CD4-positive, alpha-beta T cell (primary cell): ENCODE measurements at regions not wholly inside any gene's neighbourhood (a gene's known extent, or its start where the extent isn't known, plus 50 kb on each side); places are given as distances from the start of the nearest gene placed in this dataset.

Experiments used
- ATAC-seq: fragments of 200-7000 bp; cut with Tn5 transposase; one replicate; pipeline ENCODE4 v1.10.0; 2022; ENCODE audit warnings: mild to moderate bottlenecking; ENCODE audit not compliant: poor library complexity
- CTCF ChIA-PET: fragments of 350-600 bp; sonication (Branson Sonifier 250); formaldehyde crosslinking; loops from one replicate; lab custom pipeline; 2021; ENCODE audit warnings: antibody characterized with exemption, inconsistent platforms; lab: Charles Lee
- POLR2A ChIA-PET: fragments of 350-600 bp; sonication (Branson Sonifier 250); formaldehyde crosslinking; loops from one replicate; lab custom pipeline; 2021; ENCODE audit warnings: antibody characterized with exemption, inconsistent platforms; lab: Charles Lee
- DNase-seq, 14 experiments: peaks; one replicate each; pipeline ENCODE4 v3.0.0-alpha.2; 2013 to 2020; ENCODE audit warnings: mixed read lengths in 2 of 14
- H3K27ac ChIP-seq, 2 donors: one replicate each; pipeline versions ENCODE4 v1.5.1 to v1.7.0; 2013; ENCODE audit warnings: low read length in 2 of 2, low read depth in 1 of 2, mild to moderate bottlenecking in 1 of 2
- H3K27me3 ChIP-seq, 2 experiments: 1 replicate in 1 of 2; 2 replicates in 1 of 2; pipeline versions ENCODE4 v1.6.1 to v1.7.0; 2013; ENCODE audit warnings: low read length in 2 of 2, control low read depth in 1 of 2, mild to moderate bottlenecking in 1 of 2, moderate library complexity in 1 of 2; ENCODE audit not compliant: insufficient read depth in 2 of 2, control insufficient read depth in 1 of 2
- H3K36me3 ChIP-seq: one replicate; pipeline ENCODE4 v1.6.1; 2013; ENCODE audit warnings: low read length, control low read depth; ENCODE audit not compliant: insufficient read depth
- H3K4me1 ChIP-seq: one replicate; pipeline ENCODE4 v1.6.1; 2013; ENCODE audit warnings: low read length, control low read depth; ENCODE audit not compliant: insufficient read depth
- H3K4me3 ChIP-seq: one replicate; pipeline ENCODE4 v1.5.1; 2013; ENCODE audit warnings: mild to moderate bottlenecking, low read length, moderate library complexity
- H3K9me3 ChIP-seq, 2 experiments: 1 replicate in 1 of 2; 2 replicates in 1 of 2; pipeline versions ENCODE4 v1.6.1 to v1.7.0; 2013; ENCODE audit warnings: low read length in 2 of 2, mild to moderate bottlenecking in 2 of 2, control low read depth in 1 of 2, moderate library complexity in 1 of 2; ENCODE audit not compliant: control insufficient read depth in 1 of 2, insufficient read depth in 1 of 2
- H3K27ac Mint-ChIP-seq: one replicate; pipeline ENCODE4 v1.8.0; 2020; ENCODE audit warnings: mixed read lengths
- H3K27me3 Mint-ChIP-seq: one replicate; pipeline ENCODE4 v1.8.0; 2021; ENCODE audit warnings: mixed read lengths
- H3K36me3 Mint-ChIP-seq: one replicate; pipeline ENCODE4 v1.8.0; 2021; ENCODE audit warnings: low read depth, mixed read lengths
- H3K4me1 Mint-ChIP-seq: one replicate; pipeline ENCODE4 v1.8.0; 2021; ENCODE audit warnings: low read depth, mixed read lengths
- H3K4me3 Mint-ChIP-seq: one replicate; pipeline ENCODE4 v1.8.0; 2020; ENCODE audit warnings: mild to moderate bottlenecking, mixed read lengths
- H3K9me3 Mint-ChIP-seq: one replicate; pipeline ENCODE4 v1.8.0; 2020; ENCODE audit warnings: mixed read lengths
- intact Hi-C, 2 experiments: fragments of 100-400 bp; cut with DNase I in 1 of 2; cut with micrococcal nuclease in 1 of 2; formaldehyde crosslinking; loops; one replicate each; pipeline versions ENCODE4 v1.15.1 to v1.9.0; 2023 to 2025; cut with DNase I, micrococcal nuclease
- TF ChIP-seq, protein P1 (sequence below): fragments of 200-600 bp; IDR thresholded peaks from one replicate; pipeline ENCODE4 v1.8.0; 2022; ENCODE audit warnings: antibody characterized with exemption, mild to moderate bottlenecking

DNA sequence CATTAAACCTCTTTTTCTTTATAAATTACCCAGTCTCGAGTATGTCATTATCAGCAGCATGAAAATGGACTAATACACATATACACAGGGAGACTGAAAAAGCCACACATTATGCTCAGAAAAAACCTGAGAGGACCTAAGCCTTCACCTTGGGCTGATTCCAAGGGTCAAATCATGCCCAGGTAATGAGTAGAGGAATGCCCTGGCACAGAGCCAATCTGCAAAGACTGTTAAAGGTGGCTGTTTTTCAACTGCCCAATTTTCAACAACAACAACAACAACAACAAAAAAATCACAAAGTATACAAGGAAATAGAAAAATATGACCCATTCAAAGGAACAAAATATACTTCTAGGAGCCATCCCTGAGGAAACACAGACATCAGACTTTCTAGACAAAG, 220.2 kb upstream of the TBX20 start:
- no peaks in the 10 kb centered on the region for H3K36me3 Mint-ChIP-seq
- no peak overlapping the region for H3K4me3 ChIP-seq
- peaks cover 50% of the 10 kb centered on the region for H3K27me3 Mint-ChIP-seq
- peaks cover 6 to 12% of the 10 kb centered on the region in 2 experiments for H3K27me3 ChIP-seq
- H3K4me1 Mint-ChIP-seq = no peaks in the 10 kb centered on the region
- intact Hi-C loops = no loop called here
- H3K27ac ChIP-seq = no peak overlapping the region
- H3K9me3 ChIP-seq = peaks cover 5 to 21% of the 10 kb centered on the region in 2 experiments
- TF ChIP-seq, protein P1, sequence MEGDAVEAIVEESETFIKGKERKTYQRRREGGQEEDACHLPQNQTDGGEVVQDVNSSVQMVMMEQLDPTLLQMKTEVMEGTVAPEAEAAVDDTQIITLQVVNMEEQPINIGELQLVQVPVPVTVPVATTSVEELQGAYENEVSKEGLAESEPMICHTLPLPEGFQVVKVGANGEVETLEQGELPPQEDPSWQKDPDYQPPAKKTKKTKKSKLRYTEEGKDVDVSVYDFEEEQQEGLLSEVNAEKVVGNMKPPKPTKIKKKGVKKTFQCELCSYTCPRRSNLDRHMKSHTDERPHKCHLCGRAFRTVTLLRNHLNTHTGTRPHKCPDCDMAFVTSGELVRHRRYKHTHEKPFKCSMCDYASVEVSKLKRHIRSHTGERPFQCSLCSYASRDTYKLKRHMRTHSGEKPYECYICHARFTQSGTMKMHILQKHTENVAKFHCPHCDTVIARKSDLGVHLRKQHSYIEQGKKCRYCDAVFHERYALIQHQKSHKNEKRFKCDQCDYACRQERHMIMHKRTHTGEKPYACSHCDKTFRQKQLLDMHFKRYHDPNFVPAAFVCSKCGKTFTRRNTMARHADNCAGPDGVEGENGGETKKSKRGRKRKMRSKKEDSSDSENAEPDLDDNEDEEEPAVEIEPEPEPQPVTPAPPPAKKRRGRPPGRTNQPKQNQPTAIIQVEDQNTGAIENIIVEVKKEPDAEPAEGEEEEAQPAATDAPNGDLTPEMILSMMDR = no peak
- H3K4me1 ChIP-seq = no peaks in the 10 kb centered on the region
- no peaks in the 10 kb centered on the region for H3K36me3 ChIP-seq
- ChIA-PET POLR2A (no interaction called here), CTCF (no interaction called here)
- peaks cover 13% of the 10 kb centered on the region for H3K9me3 Mint-ChIP-seq
- H3K27ac Mint-ChIP-seq = no peak overlapping the region
- ATAC-seq (no peak), DNase-seq (no peak)
- H3K4me3 Mint-ChIP-seq = no peak overlapping the region

- Histone ChIP-seq H3K4me1 (no peaks in the 10 kb centered on the region), H3K36me3 (no peaks in the 10 kb centered on the region), H3K9me3 (no peaks in the 10 kb centered on the region), H3K4me3 (no peak overlapping the region), H3K27ac (no peak overlapping the region), H3K27me3 (peaks cover 9 to 10% of the 10 kb centered on the region in 2 experiments)
- H3K27me3 Mint-ChIP-seq = peaks cover 57% of the 10 kb centered on the region
- no peak overlapping the region for H3K27ac Mint-ChIP-seq
- H3K4me1 Mint-ChIP-seq = no peaks in the 10 kb centered on the region
- ChIA-PET POLR2A (no interaction called here), CTCF (no interaction called here)
- no peaks in the 10 kb centered on the region for H3K36me3 Mint-ChIP-seq
- H3K9me3 Mint-ChIP-seq = no peaks in the 10 kb centered on the region
- no peak overlapping the region for H3K4me3 Mint-ChIP-seq
- no peak for DNase-seq
- ATAC-seq = no peak
- intact Hi-C loops = no loop called here
- TF ChIP-seq, protein P1 = no peak
Measured at GRCh38 chr7:35468606-35469005, 214.7 kb upstream of the TBX20 start.

DNA sequence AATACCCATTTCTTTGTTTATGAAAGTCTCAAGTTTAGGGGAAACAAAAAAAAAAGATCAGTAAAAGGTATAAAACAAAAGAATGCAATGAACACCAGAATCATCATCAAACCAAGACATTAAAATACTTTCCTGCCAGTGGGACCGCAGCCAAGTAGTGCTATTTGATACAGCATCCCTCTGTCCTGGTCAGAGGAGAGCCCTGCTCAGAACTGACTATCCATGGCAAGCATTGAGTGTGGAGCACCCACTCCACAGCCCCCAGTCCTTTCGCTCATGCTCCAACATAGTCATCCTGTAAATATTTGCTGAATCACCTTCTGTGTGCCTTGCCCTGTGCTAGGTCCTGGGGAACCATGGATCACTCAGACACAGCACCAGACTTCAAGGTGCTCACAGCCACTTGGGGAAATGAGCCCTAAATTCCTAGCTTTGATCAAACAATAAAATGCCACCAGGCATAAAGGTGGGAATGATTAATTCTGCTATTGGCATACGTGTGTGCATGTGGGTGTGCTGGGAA, 213.6 kb upstream of the TBX20 start:
- H3K4me1 Mint-ChIP-seq = no peaks in the 10 kb centered on the region

More for the DNA sequence above, 213.6 kb upstream of the TBX20 start:
- no peaks in the 10 kb centered on the region for H3K36me3 Mint-ChIP-seq
- TF ChIP-seq, protein P1 = no peak
- H3K9me3 Mint-ChIP-seq = peaks cover 3% of the 10 kb centered on the region
- ATAC-seq (no peak), DNase-seq (no peak)
- POLR2A ChIA-PET = no interaction called here
- intact Hi-C loops = no loop called here
- H3K27me3 Mint-ChIP-seq = peaks cover 51% of the 10 kb centered on the region
- CTCF ChIA-PET = no interaction called here
- H3K27me3 ChIP-seq = peaks cover 7 to 13% of the 10 kb centered on the region in 2 experiments
- H3K9me3 ChIP-seq = peaks cover 0 to 6% of the 10 kb centered on the region in 2 experiments
- H3K4me1 ChIP-seq = no peaks in the 10 kb centered on the region
- H3K27ac Mint-ChIP-seq = no peak overlapping the region
- no peaks in the 10 kb centered on the region for H3K36me3 ChIP-seq
- H3K4me3 Mint-ChIP-seq = no peak overlapping the region
- H3K4me3 ChIP-seq = no peak overlapping the region
- H3K27ac ChIP-seq = no peak overlapping the region
